GM19239 (cell line): ENCODE measurements at regions not wholly inside any gene's neighbourhood (a gene's known extent, or its start where the extent isn't known, plus 50 kb on each side); places are given as distances from the start of the nearest gene placed in this dataset.
"Not testable (repeated sequence)": the region's sequence is repeated elsewhere in the genome, so short reads cannot be mapped to it uniquely, and the experiment has no call there.

Experiments
- DNase-seq: peaks from one replicate; pipeline ENCODE4 v3.0.0; 2011; ENCODE audit warnings: low spot score; ENCODE audit not compliant: insufficient read length
- FAIRE-seq: peaks from 2 replicates; lab custom pipeline; 2011; peaks lifted over from hg19 to GRCh38; lab: Jason Lieb, UNC

- DNase-seq (no peak), FAIRE-seq (no peak)
These were observed 250.8 kb upstream of the SFRP2 start for GRCh38 chr4:154039435-154040343.

GRCh38 chr4:154036856-154037255, 248.0 kb upstream of the SFRP2 start:
- DNase-seq = no peak
- FAIRE-seq = no peak

DNA sequence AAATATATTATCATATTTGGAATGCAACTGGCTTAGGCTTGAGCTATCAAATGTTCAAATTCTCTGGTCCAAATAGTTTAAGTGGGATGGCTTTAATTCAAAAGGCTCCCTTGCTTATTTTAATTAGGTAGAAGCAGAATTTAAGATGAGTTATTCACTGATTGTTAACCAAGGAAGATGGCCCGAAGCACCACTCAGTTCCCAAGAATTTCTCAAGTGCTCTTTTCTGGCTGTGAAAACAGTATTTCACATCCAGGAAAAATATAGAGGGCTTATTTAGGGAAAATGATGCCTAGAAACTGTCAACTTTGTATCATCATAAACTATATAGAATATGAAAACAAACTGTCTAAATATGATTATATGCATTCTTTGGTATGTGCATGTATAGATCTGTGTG, 246.5 kb upstream of the SFRP2 start:
- DNase-seq (no peak), FAIRE-seq (no peak)

- no peak for FAIRE-seq
- no peak for DNase-seq
These were observed 245.0 kb upstream of the SFRP2 start for GRCh38 chr4:154033921-154034320.

DNA sequence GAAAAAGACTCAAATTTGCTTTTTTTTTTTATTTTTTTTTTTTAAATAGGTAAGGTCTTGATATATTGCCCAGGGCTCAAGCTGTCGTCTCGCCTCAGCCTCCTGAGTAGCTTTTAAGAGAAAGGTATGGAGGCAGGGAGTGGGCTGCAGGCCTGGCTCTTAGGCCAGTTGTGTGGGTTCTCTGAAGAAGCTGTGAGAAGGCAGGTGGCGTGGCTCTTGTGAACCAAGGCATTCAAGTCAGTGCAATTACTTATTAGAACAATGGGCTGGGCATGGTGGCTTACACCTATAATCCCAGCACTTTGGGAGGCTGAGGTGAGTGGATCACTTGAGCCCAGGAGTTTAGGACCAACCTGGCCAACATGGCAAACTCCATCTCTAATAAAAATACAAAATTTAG, 244.0 kb upstream of the SFRP2 start:
- FAIRE-seq (no peak), DNase-seq (no peak)

- DNase-seq = no peak
- FAIRE-seq = no peak
These were observed 241.9 kb upstream of the SFRP2 start for GRCh38 chr4:154030746-154031145.

GRCh38 chr4:154030152-154030551, 241.3 kb upstream of the SFRP2 start:
- no peak for DNase-seq
- FAIRE-seq = no peak

DNA sequence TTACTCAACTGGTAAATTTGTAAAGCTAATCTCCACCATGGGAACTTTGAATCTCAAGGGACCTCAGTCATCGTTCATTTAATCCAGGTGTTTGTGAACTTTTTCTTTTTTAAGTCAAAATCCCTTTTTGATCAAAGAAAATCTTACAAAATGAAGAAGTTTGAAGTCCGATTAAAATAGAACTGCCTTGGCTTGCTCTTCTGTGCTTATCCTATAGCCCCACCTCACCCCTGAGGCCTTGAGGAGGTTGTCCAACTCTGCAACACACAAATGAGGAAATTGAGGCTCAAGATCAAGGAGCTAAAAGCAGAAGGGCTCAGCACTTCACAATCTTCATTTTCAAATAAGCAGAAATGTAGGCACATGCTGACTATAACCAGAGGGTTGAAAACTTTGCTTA, 240.3 kb upstream of the SFRP2 start:
- FAIRE-seq = no peak
- DNase-seq = no peak

DNA sequence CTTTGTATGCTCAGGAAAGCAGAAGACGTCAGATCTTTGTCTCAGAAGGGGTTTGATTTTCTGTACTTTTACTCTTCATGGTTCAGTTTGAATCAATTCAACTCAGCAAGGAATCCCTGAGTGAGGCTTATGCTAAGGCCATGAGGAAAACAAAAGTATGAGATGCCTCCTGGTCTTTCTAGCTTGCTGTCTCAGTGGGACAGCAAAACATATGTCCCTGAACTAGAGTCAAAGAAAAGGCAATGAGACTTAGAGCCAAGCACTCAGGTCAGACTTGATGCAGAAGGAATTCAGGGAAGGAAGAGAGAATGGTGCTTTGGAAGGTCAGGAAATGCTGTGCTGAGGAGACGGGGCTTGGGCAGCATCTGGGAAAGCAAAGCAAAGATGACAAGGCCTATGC, 236.2 kb upstream of the SFRP2 start:
- FAIRE-seq (no peak), DNase-seq (no peak)

- FAIRE-seq = no peak
- no peak for DNase-seq
These were observed 235.3 kb upstream of the SFRP2 start for GRCh38 chr4:154024097-154024694.

- not testable (repeated sequence) for DNase-seq, FAIRE-seq
These were observed 234.8 kb upstream of the SFRP2 start for GRCh38 chr4:154023671-154024070.

GRCh38 chr4:154019811-154020210, 230.9 kb upstream of the SFRP2 start:
- no peak for DNase-seq
- no peak for FAIRE-seq

- DNase-seq (no peak), FAIRE-seq (no peak)
These were observed 229.8 kb upstream of the SFRP2 start for GRCh38 chr4:154018659-154019058.

DNA sequence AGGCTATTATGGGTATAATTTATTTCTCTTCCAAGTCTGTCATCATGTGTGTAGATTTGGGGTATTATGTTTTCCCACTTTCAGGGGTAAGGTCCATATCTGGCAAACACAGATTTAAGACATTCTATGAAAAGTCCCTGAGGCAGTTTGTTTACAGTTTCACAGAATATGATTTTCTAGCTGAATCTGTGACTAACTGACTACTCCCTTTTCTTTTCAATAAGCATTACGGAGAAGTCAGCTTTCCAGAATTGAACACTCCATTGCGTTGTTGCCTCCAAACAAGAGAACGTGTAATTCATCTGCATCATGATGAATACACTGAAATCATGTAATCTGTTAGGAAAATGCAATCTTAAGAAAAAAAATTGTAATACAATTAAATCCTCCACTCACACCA, 226.7 kb upstream of the SFRP2 start:
- FAIRE-seq (no peak), DNase-seq (no peak)

DNA sequence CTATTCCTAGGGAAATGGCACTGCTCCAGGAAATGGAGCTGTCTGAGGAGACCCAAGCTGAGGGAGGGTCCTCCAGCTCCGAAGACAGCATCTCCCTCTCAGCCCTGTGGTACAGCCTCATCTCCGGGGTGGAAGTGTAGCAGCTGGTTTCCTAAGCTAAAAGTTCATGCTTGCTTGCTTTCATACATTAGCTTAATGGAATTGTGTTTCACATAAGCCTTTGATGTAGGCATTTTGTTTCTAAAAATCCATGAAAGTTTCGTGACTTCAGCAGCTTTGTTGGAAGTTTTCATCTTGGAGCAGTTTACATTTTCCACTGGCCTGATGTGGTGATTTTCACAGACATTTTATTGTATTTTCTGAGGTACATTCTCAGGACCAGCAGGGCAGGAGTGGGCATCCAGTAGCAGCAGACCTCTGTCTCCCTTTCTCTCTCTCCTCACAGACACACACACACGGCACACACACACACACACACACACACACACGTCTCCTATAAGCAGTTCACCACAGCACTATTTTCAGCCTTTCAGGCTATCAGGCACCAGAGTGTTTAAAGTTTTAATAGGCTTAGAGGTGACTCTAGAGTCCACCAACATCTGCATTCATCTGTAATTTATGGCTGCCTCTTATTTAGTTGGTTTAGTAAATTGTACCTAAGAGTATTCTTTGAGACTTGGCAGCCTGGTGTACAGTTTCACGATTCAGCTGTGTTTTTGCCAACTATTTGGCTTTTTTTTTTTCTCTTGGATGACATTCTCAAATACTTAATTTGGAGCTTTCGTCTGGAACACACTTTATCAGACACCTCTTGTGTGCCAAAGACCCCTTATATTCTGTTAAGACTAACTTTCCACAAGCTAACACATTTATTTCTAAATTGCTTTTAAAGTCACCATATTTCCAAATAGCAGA, 225.8 kb upstream of the SFRP2 start:
- DNase-seq = no peak

GRCh38 chr4:154013576-154013975, 224.7 kb upstream of the SFRP2 start:
- DNase-seq (no peak), FAIRE-seq (no peak)

More for the DNA sequence above, 225.8 kb upstream of the SFRP2 start:
- no peak for FAIRE-seq

DNA sequence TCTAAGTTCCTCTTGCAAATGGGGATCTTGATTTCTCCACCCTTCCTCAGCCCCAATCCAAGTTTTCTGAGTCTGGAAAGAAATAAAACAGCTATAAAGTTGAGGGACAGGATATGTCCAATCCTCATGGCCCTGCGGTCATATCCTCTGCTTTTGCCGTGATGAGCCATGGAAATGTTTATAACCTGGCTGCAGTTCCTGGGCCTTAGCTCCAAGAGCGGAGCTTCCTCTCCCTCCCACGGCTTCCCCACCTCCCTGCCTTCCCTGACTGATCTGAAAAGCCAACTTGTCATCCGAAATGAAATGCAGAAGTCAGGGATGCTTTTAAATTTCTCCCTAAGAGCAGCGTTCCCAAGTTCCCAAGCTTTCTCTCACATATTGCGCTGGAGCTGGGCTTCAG, 221.5 kb upstream of the SFRP2 start:
- no peak for DNase-seq
- no peak for FAIRE-seq

GRCh38 chr4:154009788-154010187, 220.9 kb upstream of the SFRP2 start:
- FAIRE-seq (no peak), DNase-seq (no peak)

DNA sequence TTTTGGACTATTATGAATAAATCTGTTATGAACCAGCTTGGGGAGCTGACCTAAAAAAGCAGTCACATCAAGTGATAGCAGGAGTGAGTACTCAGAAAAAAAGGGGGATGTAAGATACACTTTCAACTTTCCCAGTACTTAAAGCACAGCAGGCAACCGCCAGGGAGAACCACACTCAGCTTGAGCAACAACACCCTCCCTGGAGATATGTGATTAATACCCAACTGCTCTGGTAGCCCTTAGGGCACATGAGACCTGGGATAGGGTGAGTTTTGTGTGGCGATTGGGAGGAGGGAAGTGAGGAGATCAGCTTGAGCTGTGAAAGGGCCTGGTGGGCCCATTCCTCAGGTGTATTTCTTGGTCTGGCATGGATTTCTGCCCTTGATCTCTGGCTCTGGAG, 220.3 kb upstream of the SFRP2 start:
- DNase-seq = no peak
- no peak for FAIRE-seq

GRCh38 chr4:154005171-154005520, 216.3 kb upstream of the SFRP2 start:
- FAIRE-seq (no peak), DNase-seq (no peak)
